Activated CD4-positive, CD25-positive, alpha-beta regulatory T cell treated with anti-CD3 and anti-CD28 coated beads, Interleukin-2, amount 50 U/mL, for 24 hours (primary cell): ENCODE measurements at regions not wholly inside any gene's neighbourhood (a gene's known extent, or its start where the extent isn't known, plus 50 kb on each side); places are given as distances from the start of the nearest gene placed in this dataset.

Source experiments
- ATAC-seq, 2 donors: fragments of 150-1000 bp; cut with Tn5 transposase; one replicate each; pipeline ENCODE4 v1.10.0; 2021; ENCODE audit warnings: mild to moderate bottlenecking in 1 of 2, moderate library complexity in 1 of 2

- ATAC-seq, result no peak
Measured at GRCh38 chr13:89750371-89750770, 1597.1 kb upstream of the MIR17HG start.

GRCh38 chr13:89751432-89751930 lies 1596.0 kb upstream of the MIR17HG start:
- ATAC-seq, result no peak

- ATAC-seq, result no peak
Measured at GRCh38 chr13:89752394-89752793, 1595.1 kb upstream of the MIR17HG start.

GRCh38 chr13:89755729-89756492 lies 1591.6 kb upstream of the MIR17HG start:
- ATAC-seq, result no peak

- no peak for ATAC-seq
Measured at GRCh38 chr13:89763005-89763404, 1584.5 kb upstream of the MIR17HG start.

GRCh38 chr13:89783221-89783755 lies 1564.2 kb upstream of the MIR17HG start:
- ATAC-seq, result no peak

GRCh38 chr13:89784161-89784809 lies 1563.2 kb upstream of the MIR17HG start:
- no peak for ATAC-seq

GRCh38 chr13:89786531-89786930 lies 1561.0 kb upstream of the MIR17HG start:
- no peak for ATAC-seq

GRCh38 chr13:89790696-89791095 lies 1556.8 kb upstream of the MIR17HG start:
- no peak for ATAC-seq

- no peak for ATAC-seq
Measured at GRCh38 chr13:89791971-89792630, 1555.4 kb upstream of the MIR17HG start.

- no peak for ATAC-seq
Measured at GRCh38 chr13:89796196-89796595, 1551.3 kb upstream of the MIR17HG start.

- no peak for ATAC-seq
Measured at GRCh38 chr13:89803839-89804238, 1543.6 kb upstream of the MIR17HG start.

GRCh38 chr13:89806594-89806993 lies 1540.9 kb upstream of the MIR17HG start:
- ATAC-seq, result no peak

GRCh38 chr13:89812856-89813255 lies 1534.6 kb upstream of the MIR17HG start:
- no peak for ATAC-seq

GRCh38 chr13:89816404-89816803 lies 1531.1 kb upstream of the MIR17HG start:
- no peak for ATAC-seq

- ATAC-seq, result no peak
Measured at GRCh38 chr13:89822467-89822866, 1525.0 kb upstream of the MIR17HG start.

- no peak for ATAC-seq
Measured at GRCh38 chr13:89827552-89827951, 1519.9 kb upstream of the MIR17HG start.

GRCh38 chr13:89828506-89828905 lies 1519.0 kb upstream of the MIR17HG start:
- no peak for ATAC-seq

GRCh38 chr13:89831157-89831556 lies 1516.3 kb upstream of the MIR17HG start:
- ATAC-seq, result no peak

- no peak for ATAC-seq
Measured at GRCh38 chr13:89832827-89833226, 1514.7 kb upstream of the MIR17HG start.

- ATAC-seq, result no peak
Measured at GRCh38 chr13:89843621-89844020, 1503.9 kb upstream of the MIR17HG start.

GRCh38 chr13:89845874-89846273 lies 1501.6 kb upstream of the MIR17HG start:
- no peak for ATAC-seq

- no peak for ATAC-seq
Measured at GRCh38 chr13:89846926-89847585, 1500.4 kb upstream of the MIR17HG start.
